Upper lobe of left lung (tissue), 6 donors: ENCODE measurements at regions not wholly inside any gene's neighbourhood (a gene's known extent, or its start where the extent isn't known, plus 50 kb on each side); places are given as distances from the start of the nearest gene placed in this dataset.
A peak's percentile ranks its signal among the peaks of the same experiment; 100 is the strongest.

ENCODE experiments used
- ATAC-seq, 2 donors: fragments of 200-7000 bp; cut with Tn5 transposase; one replicate each; pipeline ENCODE4 v1.9.1; 2022; ENCODE audit warnings: mild to moderate bottlenecking in 2 of 2, moderate library complexity in 2 of 2; ENCODE audit not compliant: low FRiP score in 2 of 2
- DNase-seq, 2 donors: peaks; one replicate each; pipeline ENCODE4 v3.0.0-alpha.2; 2019 to 2020
- H3K27ac ChIP-seq, 4 donors: fragments of 200-600 bp; sonication (generic); one replicate each; pipeline ENCODE4 v1.5.1; 2016 to 2019
- H3K27me3 ChIP-seq, 4 donors: fragments of 200-600 bp; sonication (generic); one replicate each; pipeline ENCODE4 v1.5.1; 2017 to 2019
- H3K36me3 ChIP-seq, 4 donors: fragments of 200-600 bp; sonication (generic); one replicate each; pipeline ENCODE4 v1.5.1; 2016 to 2019
- H3K4me1 ChIP-seq, 4 donors: fragments of 200-600 bp; sonication (generic); one replicate each; pipeline ENCODE4 v1.5.1; 2018 to 2019
- H3K4me3 ChIP-seq, 4 donors: fragments of 200-600 bp; sonication (generic); one replicate each; pipeline ENCODE4 v1.5.1; 2017 to 2019; ENCODE audit warnings: mild to moderate bottlenecking in 2 of 4, moderate library complexity in 1 of 4
- H3K9me3 ChIP-seq, 4 donors: fragments of 200-600 bp; sonication (generic); one replicate each; pipeline ENCODE4 v1.5.1; 2018 to 2019
- EP300 ChIP-seq, 4 donors: sonication (generic); formaldehyde crosslinking; IDR thresholded peaks; one replicate each; pipeline ENCODE4 v1.5.1; 2017; ENCODE audit warnings: antibody characterized with exemption in 4 of 4, control low read depth in 2 of 4
- POLR2A ChIP-seq, 4 donors: fragments of 450-650 bp; IDR thresholded peaks; one replicate each; pipeline ENCODE4 v1.5.1; 2016 to 2017; ENCODE audit warnings: antibody characterized with exemption in 4 of 4, mild to moderate bottlenecking in 2 of 4
- POLR2AphosphoS5 ChIP-seq, 2 donors: sonication (generic); formaldehyde crosslinking; IDR thresholded peaks; one replicate each; pipeline ENCODE4 v1.5.1; 2017; ENCODE audit warnings: antibody characterized with exemption in 2 of 2
- WGBS, 2 donors: methylation state at CpG; one replicate each; pipeline ENCODE4 v1.1.5; 2017 to 2018; 5-methylcytosine and 5-hydroxymethylcytosine counted together
- TF ChIP-seq, protein P1 (sequence below), 6 experiments: fragments of 450-650 bp in 4 of 6; fragments of 200-600 bp in 2 of 6; sonication (generic) in 2 of 6; IDR thresholded peaks; one replicate each; pipeline ENCODE4 v1.5.1; 2016 to 2019; ENCODE audit warnings: antibody characterized with exemption in 6 of 6
- donor health status: DM: no; HTN: no; CAD: no; lungs with moderate emphysema.
- donor health status: DM: no; HTN: yes; CAD: no; lungs with severe emphysema.

- Histone ChIP-seq H3K27ac (no peak overlapping the region), H3K9me3 (no peaks in the 10 kb centered on the region), H3K36me3 (no peaks in the 10 kb centered on the region), H3K4me3 (no peak overlapping the region), H3K4me1 (peaks cover 0 to 3% (median 0%) of the 10 kb centered on the region in 4 donors), H3K27me3 (no peaks in the 10 kb centered on the region)
- ATAC-seq (no peak), DNase-seq (no peak)
- 94% methylated on average over 9 of the region's 9 CpGs for WGBS, 2 donors
- TF ChIP-seq POLR2A (IDR thresholded peaks at IDR 0.05) = no peak
- no peak for TF ChIP-seq POLR2AphosphoS5 (IDR thresholded peaks at IDR 0.05)
- TF ChIP-seq, protein P1, sequence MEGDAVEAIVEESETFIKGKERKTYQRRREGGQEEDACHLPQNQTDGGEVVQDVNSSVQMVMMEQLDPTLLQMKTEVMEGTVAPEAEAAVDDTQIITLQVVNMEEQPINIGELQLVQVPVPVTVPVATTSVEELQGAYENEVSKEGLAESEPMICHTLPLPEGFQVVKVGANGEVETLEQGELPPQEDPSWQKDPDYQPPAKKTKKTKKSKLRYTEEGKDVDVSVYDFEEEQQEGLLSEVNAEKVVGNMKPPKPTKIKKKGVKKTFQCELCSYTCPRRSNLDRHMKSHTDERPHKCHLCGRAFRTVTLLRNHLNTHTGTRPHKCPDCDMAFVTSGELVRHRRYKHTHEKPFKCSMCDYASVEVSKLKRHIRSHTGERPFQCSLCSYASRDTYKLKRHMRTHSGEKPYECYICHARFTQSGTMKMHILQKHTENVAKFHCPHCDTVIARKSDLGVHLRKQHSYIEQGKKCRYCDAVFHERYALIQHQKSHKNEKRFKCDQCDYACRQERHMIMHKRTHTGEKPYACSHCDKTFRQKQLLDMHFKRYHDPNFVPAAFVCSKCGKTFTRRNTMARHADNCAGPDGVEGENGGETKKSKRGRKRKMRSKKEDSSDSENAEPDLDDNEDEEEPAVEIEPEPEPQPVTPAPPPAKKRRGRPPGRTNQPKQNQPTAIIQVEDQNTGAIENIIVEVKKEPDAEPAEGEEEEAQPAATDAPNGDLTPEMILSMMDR (IDR thresholded peaks at IDR 0.05) = no peak
- no peak for TF ChIP-seq EP300 (IDR thresholded peaks at IDR 0.05)
Measured at GRCh38 chr15:88983861-88984429, 70.8 kb upstream of the MFGE8 start.

GRCh38 chr15:88985547-88986393, 72.6 kb upstream of the MFGE8 start:
- no peak for DNase-seq
- H3K9me3 ChIP-seq = no peaks in the 10 kb centered on the region
- H3K4me1 ChIP-seq = peaks cover 0 to 3% (median 0%) of the 10 kb centered on the region in 4 donors
- H3K36me3 ChIP-seq = no peaks in the 10 kb centered on the region
- WGBS, 2 donors = 77 to 84% methylated on average over 12 to 14 of the region's 14 CpGs
- no peaks in the 10 kb centered on the region for H3K27me3 ChIP-seq
- H3K4me3 ChIP-seq = no peak overlapping the region
- ATAC-seq = no peak
- TF ChIP-seq POLR2A (IDR thresholded peaks at IDR 0.05) = no peak
- TF ChIP-seq, protein P1 (IDR thresholded peaks at IDR 0.05) = no peak
- no peak for TF ChIP-seq POLR2AphosphoS5 (IDR thresholded peaks at IDR 0.05)
- no peak overlapping the region for H3K27ac ChIP-seq

- no peak for ATAC-seq
- H3K4me1 ChIP-seq = peaks cover 0 to 3% (median 0%) of the 10 kb centered on the region in 4 donors
- peak in 1 of 2 donors; percentile 40 for DNase-seq
- no peaks in the 10 kb centered on the region for H3K36me3 ChIP-seq
- no peak for TF ChIP-seq EP300 (IDR thresholded peaks at IDR 0.05)
- TF ChIP-seq, protein P1 (IDR thresholded peaks at IDR 0.05) = no peak
- TF ChIP-seq POLR2AphosphoS5 (IDR thresholded peaks at IDR 0.05) = no peak
- no peak for TF ChIP-seq POLR2A (IDR thresholded peaks at IDR 0.05)
- no peak overlapping the region for H3K27ac ChIP-seq
- WGBS, 2 donors = 59 to 62% methylated on average over 11 of the region's 11 CpGs
- no peak overlapping the region for H3K4me3 ChIP-seq
- H3K27me3 ChIP-seq = no peaks in the 10 kb centered on the region
- H3K9me3 ChIP-seq = no peaks in the 10 kb centered on the region
Measured at GRCh38 chr15:88986949-88987590, 73.9 kb upstream of the MFGE8 start.

DNA sequence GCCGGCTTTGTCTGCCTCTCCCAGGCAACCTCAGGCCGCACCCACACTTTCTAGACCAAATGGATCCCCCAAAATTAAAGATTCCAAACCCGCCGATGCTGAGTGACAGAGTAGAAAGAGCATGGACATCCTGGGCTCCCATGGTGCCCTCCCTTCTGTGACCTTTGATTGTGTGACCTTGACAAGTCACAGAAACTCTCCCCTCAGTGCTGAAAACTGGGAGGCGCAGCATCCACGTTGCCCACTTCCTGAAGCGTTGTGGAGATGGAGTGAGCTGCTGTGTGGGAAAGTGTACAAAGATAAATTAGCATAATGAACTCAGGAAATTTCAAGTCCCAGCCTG, 74.4 kb upstream of the MFGE8 start:
- H3K27ac ChIP-seq = no peak overlapping the region
- peaks cover 0 to 2% (median 0%) of the 10 kb centered on the region in 4 donors for H3K4me1 ChIP-seq
- no peaks in the 10 kb centered on the region for H3K9me3 ChIP-seq
- no peak for TF ChIP-seq EP300 (IDR thresholded peaks at IDR 0.05)
- TF ChIP-seq, protein P1 (IDR thresholded peaks at IDR 0.05) = no peak
- no peak overlapping the region for H3K4me3 ChIP-seq
- no peaks in the 10 kb centered on the region for H3K36me3 ChIP-seq
- ATAC-seq = no peak
- H3K27me3 ChIP-seq = no peaks in the 10 kb centered on the region
- DNase-seq = no peak
- WGBS, 2 donors = 57 to 68% methylated on average over 7 of the region's 7 CpGs
